Fibroblast of gingiva (primary cell): ENCODE measurements at regions not wholly inside any gene's neighbourhood (a gene's known extent, or its start where the extent isn't known, plus 50 kb on each side); places are given as distances from the start of the nearest gene placed in this dataset.

Experiments
- DNase-seq: peaks from one replicate; pipeline ENCODE4 v3.0.0-alpha.2; 2011; ENCODE audit warnings: low read depth

DNA sequence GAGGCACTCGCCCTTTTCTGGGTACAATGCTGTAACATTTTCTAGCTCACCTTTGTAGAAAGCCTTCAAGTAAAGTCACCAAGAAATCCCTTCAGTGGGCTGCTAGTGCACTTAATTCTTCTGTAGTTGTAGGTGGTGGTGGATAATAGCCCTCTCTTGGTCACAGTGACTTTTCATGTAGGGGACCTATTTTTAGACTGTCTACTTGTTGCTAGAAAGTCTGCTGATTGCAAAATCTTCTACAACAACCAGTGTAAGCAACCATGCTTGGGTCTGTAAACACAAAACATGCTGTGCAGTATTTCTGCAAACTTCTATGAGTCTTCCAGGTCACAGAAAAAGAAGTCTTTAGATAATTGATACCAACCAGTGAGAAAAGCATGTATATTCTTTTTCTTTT lies 55.6 kb downstream of the PBDC1 start:
- DNase-seq: no peak

DNA sequence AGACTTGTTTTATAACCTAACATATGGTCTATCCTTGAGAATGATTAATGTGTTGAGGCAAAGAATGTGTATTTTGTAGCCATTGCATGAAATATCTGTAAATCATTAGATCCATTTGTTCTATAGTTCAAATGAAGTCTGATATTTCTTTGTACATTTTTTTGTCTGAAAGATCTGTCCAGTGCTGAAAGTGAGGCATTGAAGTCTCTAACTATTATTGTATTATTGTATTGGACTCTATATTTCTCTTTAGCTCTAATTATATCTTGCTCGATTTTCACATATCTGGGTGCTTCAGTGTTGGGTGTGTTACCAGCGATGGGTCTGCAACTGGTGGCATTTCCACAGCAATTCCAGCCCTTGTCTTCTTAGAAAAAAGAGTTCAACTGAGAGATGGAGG lies 76.0 kb downstream of the PBDC1 start:
- DNase-seq: no peak

DNA sequence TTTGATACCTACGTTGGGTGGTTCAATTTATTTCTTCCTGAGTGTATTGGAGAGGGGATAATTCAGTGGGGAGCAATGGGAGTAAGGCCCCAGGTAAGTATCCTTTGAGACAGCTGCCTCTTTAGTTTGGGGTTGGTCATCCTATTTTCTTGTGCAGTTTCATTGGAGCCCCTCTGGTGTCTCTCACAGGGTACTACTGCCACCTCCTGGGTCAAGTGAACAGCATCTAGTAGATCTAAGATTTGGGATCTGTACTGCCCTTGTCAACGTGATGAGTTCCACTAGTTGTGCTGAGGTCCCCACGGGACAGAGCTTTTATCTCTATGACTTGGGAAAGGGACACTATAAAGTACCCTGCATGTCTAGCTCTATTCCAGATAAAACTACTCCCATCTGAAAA lies 80.6 kb downstream of the PBDC1 start:
- DNase-seq: peak; percentile 26

DNA sequence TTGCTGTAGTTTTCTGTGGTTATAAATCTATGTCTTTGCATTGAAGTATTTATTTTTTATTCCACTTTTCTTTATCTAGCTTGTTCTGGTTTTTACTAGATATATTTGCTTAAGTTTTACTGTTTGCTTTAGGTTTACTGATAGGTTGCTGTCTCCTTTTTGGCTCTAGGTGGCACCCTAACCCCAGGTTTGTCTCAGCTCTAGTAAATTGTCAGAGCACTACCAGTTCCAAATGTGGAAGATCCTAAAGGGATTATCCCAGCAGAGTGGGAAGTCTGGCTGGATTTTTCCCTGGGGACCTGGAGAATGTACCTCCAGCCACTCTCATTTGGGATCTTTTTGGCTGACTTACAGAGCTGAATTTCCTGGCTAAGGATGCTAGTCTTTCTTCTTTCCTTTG lies 106.1 kb downstream of the PBDC1 start:
- peak; percentile 1 for DNase-seq
